ENCODE measurements at regions not wholly inside any gene's neighbourhood (a gene's known extent, or its start where the extent isn't known, plus 50 kb on each side); places are given as distances from the start of the nearest gene placed in this dataset.
"Not testable (repeated sequence)": the region's sequence is repeated elsewhere in the genome, so short reads cannot be mapped to it uniquely, and the experiment has no call there.

DNA sequence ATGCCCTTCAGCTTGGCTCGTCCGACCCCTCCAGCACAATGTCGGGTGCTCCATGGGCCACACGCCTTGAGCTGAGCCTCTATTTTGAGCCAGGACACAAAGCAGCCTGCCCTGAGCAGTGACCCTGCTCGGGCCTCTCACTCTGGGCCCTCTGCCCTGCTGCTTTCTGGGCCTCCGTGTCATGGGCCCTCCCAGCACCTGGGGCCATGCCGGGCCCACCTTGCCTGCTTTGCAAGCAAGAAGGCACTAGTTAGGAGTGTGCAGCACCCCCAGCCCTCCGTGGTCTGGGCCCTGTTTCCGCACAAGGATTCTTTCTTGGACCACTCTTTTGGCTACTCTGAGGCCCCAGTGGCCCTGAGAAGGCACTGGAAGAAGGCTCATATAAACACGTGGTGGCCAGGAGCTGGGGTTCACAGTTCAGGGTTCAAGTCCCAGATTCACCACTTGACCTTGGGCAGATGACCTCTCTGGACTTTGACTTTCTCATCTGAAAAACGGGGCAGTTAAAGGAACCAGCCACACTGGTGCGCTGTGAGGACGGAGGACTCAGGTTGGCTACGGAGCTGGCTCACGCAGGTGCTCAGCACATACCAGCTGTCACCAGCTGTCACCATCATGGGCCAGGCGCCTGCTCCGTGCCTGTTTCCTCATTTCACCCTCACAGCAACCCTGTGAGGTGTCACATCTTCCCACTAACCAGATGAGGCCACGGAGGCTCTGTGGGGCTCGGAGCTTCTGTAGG is 166.0 kb upstream of the GSE1 start:
- Mint-ChIP-seq H3K4me1 (ENCODE audit: low read depth) (no peaks in the 10 kb centered on the region), H3K4me3 (no peak overlapping the region), H3K27me3 (ENCODE audit: insufficient read depth) (peaks cover 1% of the 10 kb centered on the region), H3K9me3 (no peaks in the 10 kb centered on the region), H3K36me3 (ENCODE audit: low read depth) (no peaks in the 10 kb centered on the region), H3K27ac (no peak overlapping the region)
- intact Hi-C loops (cut with micrococcal nuclease) = no loop called here
- DNase-seq (ENCODE audit: low spot score) = no peak

DNA sequence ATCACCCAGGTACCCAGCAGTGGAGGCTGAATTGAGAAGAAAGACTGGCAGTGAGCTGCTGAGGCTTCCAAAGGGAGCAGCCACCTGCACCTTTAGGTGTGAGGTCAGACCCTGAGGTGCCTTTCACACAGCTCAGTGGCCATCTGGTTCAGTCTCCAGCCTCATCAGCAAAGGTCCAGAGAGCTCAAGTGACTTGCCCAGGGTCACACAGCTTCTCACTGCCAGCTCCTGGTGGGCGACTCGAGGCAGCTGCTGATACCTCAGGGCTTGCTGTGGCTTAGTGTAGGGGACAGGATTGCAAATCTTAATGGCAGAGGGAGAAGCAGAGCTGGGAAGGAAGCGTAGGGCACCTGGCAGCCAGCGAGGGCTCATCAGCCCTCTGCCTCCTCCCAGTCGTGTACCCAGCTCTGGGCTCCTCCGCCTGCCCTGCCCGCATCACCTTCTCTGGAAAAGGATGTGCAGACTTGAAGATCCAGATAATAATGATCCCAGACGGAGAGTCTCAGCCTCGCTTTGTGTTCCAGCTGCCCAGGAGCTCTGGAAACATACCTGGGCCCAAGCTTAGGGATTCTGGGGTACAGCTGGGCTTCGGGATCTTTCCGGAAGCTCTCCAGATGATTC is 165.3 kb upstream of the GSE1 start:
- intact Hi-C loops (cut with micrococcal nuclease) = no loop called here

DNA sequence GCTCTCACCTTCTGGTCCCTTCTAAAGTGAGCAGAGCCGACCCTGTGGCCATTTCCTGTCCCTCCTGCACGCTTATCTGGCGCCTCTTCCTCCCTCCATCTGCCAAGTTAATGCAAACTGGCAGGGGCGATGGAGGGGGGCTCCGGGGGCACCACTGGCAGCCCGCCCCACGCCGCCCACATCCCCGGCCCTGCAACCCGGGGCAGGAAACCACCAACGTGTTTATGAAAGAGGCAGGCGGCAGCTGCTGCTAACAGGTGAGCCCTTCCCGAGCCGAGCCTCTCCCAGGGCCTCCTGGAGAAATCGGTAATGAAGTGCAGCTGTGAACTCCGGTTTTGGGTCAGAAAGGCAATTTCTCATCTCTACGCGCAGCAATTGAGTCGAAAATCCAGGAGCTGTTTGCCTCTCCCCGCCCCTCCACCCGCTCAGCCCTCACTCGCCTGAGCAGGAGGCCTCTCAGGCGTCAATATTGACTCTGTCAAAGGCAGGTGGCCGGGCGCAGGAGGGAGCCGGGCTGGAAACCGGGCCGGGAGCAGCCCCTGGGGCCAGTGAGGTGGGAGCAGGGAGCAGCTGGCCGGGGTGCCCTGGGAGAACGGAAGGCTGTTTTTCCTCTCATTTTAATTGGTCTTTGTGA is 164.4 kb upstream of the GSE1 start:
- no peaks in the 10 kb centered on the region for H3K9me3 Mint-ChIP-seq
- H3K27ac Mint-ChIP-seq = no peak overlapping the region
- peaks cover 1% of the 10 kb centered on the region for H3K27me3 Mint-ChIP-seq (ENCODE audit: insufficient read depth)
- H3K36me3 Mint-ChIP-seq (ENCODE audit: low read depth) = no peaks in the 10 kb centered on the region
- no peak for DNase-seq (ENCODE audit: low spot score)
- H3K4me3 Mint-ChIP-seq = no peak overlapping the region
- intact Hi-C loops (cut with micrococcal nuclease) = no loop called here
- H3K4me1 Mint-ChIP-seq (ENCODE audit: low read depth) = no peaks in the 10 kb centered on the region

More for the DNA sequence above, 165.3 kb upstream of the GSE1 start:
- Mint-ChIP-seq H3K27ac (no peak overlapping the region), H3K27me3 (ENCODE audit: insufficient read depth) (peaks cover 1% of the 10 kb centered on the region), H3K4me3 (no peak overlapping the region), H3K36me3 (ENCODE audit: low read depth) (no peaks in the 10 kb centered on the region), H3K9me3 (no peaks in the 10 kb centered on the region), H3K4me1 (ENCODE audit: low read depth) (no peaks in the 10 kb centered on the region)
- DNase-seq (ENCODE audit: low spot score) = no peak

DNA sequence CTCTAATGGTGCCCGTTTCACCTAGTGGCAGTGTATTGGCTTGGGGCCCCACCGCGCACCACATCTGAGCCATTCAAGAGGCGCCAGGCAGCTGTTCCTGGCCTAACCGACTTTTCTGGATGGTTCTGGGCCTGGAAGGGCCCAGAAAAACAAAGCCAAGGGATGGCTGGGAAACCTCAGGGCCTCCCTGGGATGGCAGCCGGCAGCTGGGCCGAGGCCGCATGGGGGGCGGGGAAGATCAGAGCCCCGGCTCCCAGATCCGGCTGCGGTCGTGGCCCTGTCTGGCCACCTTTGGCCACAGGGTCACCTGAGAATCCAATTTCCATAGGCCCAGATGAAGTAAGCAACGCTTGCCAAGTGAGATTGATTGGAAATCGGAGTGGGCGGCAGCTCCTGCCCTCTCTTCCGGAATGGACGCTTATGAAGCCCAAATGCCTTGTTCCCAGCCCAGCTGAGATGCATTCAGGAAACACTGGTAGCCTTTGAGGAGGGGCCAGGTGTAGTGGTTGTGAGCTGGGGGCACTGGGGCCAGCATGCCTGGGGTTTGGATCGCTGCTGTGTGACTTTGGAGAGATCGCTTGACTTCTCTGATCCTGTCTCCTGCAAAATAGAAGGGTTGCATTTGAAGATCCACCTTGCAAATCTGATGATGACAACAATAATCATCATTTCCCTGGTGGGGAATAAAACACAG is 163.8 kb upstream of the GSE1 start:
- intact Hi-C loops (cut with micrococcal nuclease) = no loop called here
- Mint-ChIP-seq H3K9me3 (no peaks in the 10 kb centered on the region), H3K4me3 (no peak overlapping the region), H3K27ac (no peak overlapping the region), H3K27me3 (ENCODE audit: insufficient read depth) (peaks cover 1% of the 10 kb centered on the region), H3K4me1 (ENCODE audit: low read depth) (no peaks in the 10 kb centered on the region), H3K36me3 (ENCODE audit: low read depth) (no peaks in the 10 kb centered on the region)
- no peak for DNase-seq (ENCODE audit: low spot score)

DNA sequence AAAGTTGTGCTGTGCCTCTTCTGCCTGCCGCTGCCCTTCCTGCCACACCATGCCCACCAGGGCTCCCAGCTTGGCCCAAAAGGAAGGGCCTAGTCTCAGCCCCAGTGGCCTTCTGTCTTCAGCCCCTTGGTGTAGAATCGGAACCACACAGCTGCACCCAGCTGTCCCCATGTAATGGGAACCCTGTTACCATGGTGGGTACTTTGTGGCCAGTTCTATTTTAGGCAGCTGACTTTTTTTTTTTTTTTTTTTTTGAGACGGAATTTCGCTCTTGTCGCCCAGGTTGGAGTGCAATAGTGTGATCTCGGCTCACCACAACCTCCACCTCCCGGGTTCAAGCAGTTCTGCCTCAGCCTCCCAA is 163.3 kb upstream of the GSE1 start:
- no peak for DNase-seq (ENCODE audit: low spot score)
- H3K9me3 Mint-ChIP-seq = no peaks in the 10 kb centered on the region
- intact Hi-C loops (cut with micrococcal nuclease) = no loop called here
- no peaks in the 10 kb centered on the region for H3K4me1 Mint-ChIP-seq (ENCODE audit: low read depth)
- no peaks in the 10 kb centered on the region for H3K36me3 Mint-ChIP-seq (ENCODE audit: low read depth)
- H3K27ac Mint-ChIP-seq = no peak overlapping the region
- H3K4me3 Mint-ChIP-seq = no peak overlapping the region
- H3K27me3 Mint-ChIP-seq (ENCODE audit: insufficient read depth) = peaks cover 1% of the 10 kb centered on the region

DNA sequence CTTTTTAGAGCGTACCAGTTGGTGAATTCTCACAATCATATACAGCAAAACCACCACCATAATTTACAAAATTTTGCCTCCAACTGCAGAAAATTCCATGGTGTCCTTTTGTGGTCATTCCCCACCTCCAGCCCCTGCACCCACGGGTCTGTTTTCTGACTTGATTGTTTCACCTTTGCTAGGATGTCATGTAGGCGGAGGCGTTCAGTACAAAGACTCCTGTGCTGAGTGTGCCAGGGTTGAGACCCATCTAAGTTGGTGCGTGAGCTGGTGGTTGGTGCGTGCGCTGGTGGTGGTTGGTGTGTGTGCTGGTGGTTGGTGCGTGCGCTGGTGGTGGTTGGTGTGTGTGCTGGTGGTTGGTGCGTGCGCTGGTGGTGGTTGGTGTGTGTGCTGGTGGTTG is 162.0 kb upstream of the GSE1 start:
- H3K9me3 Mint-ChIP-seq; intact Hi-C loops (cut with micrococcal nuclease); H3K27ac Mint-ChIP-seq; DNase-seq (ENCODE audit: low spot score); H3K27me3 Mint-ChIP-seq (ENCODE audit: insufficient read depth); H3K4me1 Mint-ChIP-seq (ENCODE audit: low read depth); H3K4me3 Mint-ChIP-seq; H3K36me3 Mint-ChIP-seq (ENCODE audit: low read depth): not testable (repeated sequence)

DNA sequence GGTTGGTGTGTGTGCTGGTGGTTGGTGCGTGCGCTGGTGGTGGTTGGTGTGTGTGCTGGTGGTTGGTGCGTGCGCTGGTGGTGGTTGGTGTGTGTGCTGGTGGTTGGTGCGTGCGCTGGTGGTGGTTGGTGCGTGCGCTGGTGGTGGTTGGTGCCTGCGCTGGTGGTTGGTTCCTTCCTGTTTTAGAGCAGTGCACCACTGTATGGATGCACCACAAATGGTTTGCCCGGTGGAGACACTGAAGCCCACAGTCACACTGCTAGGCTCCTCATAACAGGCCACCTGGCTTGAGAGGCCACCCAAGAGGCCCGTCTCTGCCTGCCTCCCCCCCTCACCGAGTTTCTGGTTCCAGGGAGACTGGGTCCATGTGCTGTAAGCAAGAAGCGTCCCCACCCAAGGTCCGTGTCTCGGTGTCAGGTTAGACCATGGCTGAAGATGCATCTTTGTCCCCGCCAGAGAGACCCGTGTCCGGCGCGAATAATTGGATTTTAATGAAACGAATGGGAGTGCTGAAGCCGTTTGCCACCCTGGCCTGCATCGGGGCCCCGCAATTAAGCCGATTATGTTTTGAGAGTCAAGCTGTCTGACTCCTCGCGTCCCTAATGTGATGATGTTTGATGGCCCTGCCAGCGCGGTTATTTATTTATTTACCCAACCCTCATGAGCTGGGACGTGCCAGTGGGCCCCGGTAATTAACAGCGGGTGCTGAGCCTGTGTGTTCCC is 161.3 kb upstream of the GSE1 start:
- Mint-ChIP-seq H3K36me3 (ENCODE audit: low read depth) (no peaks in the 10 kb centered on the region), H3K27ac (no peak overlapping the region), H3K9me3 (no peaks in the 10 kb centered on the region), H3K4me3 (no peak overlapping the region), H3K4me1 (ENCODE audit: low read depth) (no peaks in the 10 kb centered on the region), H3K27me3 (ENCODE audit: insufficient read depth) (peaks cover 1% of the 10 kb centered on the region)
- DNase-seq (ENCODE audit: low spot score) = no peak
- intact Hi-C loops (cut with micrococcal nuclease) = no loop called here

DNA sequence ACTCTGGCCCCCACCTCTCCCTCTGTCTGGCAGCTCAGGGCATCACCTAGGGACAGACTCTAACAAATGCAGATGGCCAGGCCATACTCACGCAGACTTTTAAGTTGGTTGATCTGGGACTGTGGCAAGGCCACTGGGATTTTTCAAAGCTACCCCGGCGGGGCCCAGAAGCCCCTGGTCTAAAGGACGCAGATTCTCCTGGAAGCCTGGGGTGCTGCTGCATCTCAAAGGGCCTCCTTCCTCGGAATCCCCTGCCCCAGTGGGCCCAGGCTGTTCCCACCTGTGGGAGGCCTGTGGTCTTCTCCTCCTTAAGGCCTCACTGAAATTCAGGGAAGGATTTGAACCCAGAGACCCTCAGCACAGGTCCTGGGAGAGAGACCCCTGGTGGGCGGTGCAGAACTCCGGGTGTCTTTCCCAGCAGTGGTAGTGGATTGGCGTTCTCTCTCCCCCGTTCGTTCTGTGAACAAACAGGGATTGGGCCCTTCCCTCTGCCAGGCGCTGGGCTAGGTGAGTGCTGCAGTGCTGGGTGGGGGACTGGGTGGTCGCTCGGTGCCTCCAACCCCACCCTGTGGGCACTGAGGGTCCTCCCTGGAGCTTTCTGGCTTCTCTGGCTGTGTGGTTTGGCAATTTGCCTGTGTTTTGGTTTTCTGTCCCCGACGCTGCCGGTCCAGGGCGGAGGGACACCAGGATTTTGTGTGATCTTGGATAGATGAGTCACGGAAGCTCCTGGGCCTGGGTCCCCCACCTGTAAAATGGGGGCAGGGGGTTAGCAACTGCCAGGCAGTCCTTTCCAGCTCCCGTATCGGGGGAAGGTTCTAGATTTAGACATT is 160.5 kb upstream of the GSE1 start:
- intact Hi-C loops (cut with micrococcal nuclease) = no loop called here

DNA sequence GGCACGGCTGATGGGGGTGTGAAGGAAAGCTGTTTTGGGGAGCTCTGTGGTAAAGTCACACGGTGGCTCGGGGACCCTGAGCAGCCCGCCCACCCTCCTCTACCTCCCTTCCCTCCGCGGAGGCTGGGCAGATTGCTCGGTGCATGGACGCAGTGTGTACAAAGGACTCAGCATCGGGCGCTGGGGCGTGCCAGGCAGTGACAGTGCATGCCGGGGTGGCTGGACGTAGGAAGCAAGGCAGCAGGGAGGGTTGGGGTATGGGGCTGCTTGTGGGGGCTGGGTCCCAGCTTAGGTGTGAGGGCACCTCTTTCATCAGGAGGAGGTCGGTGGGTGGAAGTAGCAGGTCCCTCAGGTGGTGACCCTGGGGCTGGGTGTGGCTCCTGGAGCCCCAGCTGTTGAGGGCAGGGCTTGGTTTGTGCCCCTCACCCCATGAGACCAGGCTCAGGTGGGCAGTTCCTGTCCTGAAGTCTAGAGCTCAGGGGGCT is 159.9 kb upstream of the GSE1 start:
- H3K36me3 Mint-ChIP-seq (ENCODE audit: low read depth) = no peaks in the 10 kb centered on the region
- H3K4me1 Mint-ChIP-seq (ENCODE audit: low read depth) = no peaks in the 10 kb centered on the region
- DNase-seq (ENCODE audit: low spot score) = no peak
- H3K27me3 Mint-ChIP-seq (ENCODE audit: insufficient read depth) = no peaks in the 10 kb centered on the region
- intact Hi-C loops (cut with micrococcal nuclease) = no loop called here
- H3K9me3 Mint-ChIP-seq = no peaks in the 10 kb centered on the region
- H3K4me3 Mint-ChIP-seq = no peak overlapping the region
- H3K27ac Mint-ChIP-seq = no peak overlapping the region

More for the DNA sequence above, 160.5 kb upstream of the GSE1 start:
- Mint-ChIP-seq H3K27ac (no peak overlapping the region), H3K27me3 (ENCODE audit: insufficient read depth) (peaks cover 1% of the 10 kb centered on the region), H3K4me1 (ENCODE audit: low read depth) (no peaks in the 10 kb centered on the region), H3K4me3 (no peak overlapping the region), H3K36me3 (ENCODE audit: low read depth) (no peaks in the 10 kb centered on the region), H3K9me3 (no peaks in the 10 kb centered on the region)
- DNase-seq (ENCODE audit: low spot score) = no peak

DNA sequence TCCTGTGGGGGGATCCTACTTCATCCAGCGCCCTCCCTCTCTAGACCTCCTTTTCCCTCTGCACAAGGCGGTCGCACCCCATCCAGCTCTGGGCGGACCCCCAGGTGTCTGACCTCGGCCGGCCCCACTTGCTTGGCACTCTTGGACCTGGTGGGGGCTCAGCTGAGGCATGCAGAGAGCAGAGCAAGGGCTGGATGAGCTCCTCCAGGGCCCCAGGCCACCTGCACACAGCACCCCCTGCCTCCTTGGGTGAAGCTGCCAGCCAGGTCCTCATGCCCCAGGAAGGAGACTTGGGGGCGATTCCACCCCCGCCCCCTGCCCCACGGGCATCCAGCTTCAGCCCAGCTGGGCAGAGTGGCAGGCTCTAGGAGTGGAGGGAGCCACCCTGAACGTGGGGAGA is 159.4 kb upstream of the GSE1 start:
- no peak overlapping the region for H3K4me3 Mint-ChIP-seq
- DNase-seq (ENCODE audit: low spot score) = no peak
- no peaks in the 10 kb centered on the region for H3K36me3 Mint-ChIP-seq (ENCODE audit: low read depth)
- intact Hi-C loops (cut with micrococcal nuclease) = no loop called here
- no peaks in the 10 kb centered on the region for H3K4me1 Mint-ChIP-seq (ENCODE audit: low read depth)
- H3K27ac Mint-ChIP-seq = no peak overlapping the region
- H3K9me3 Mint-ChIP-seq = no peaks in the 10 kb centered on the region
- H3K27me3 Mint-ChIP-seq (ENCODE audit: insufficient read depth) = no peaks in the 10 kb centered on the region

DNA sequence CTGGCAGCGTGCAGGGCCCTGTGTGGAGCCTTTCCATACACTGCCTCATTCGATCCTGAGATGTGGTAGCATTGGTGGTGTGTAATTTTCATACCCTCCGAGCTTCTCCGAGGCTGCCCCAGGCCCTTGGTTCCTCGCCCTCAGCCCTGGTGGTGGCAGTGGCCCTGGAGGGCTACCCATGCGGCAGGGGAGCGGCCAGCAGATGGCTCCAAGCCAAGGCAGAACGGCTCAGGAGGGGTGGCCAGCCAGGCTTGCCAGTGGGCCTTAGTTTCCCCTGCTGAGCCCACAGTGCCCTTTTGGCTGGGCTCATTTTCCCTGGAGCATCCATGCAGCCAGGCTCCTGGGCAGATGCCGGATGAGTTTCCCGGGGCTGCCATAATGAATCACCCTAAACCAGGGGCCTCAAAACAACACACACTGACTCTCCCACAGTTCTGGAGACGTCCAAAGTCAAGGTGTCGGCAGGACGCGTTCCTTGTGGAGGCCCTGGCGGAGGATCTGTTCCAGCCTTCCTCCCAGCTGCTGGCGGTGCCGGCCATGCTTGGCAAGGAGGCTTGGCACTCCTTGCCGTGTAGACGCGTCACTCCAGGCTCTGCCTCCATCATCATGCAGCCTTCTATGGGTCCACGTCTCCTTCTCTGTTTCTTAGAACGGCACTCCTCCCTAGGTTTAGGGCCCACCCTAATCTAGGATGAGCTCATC is 158.8 kb upstream of the GSE1 start:
- Mint-ChIP-seq H3K9me3 (no peaks in the 10 kb centered on the region), H3K4me1 (ENCODE audit: low read depth) (no peaks in the 10 kb centered on the region), H3K27ac (no peak overlapping the region), H3K36me3 (ENCODE audit: low read depth) (no peaks in the 10 kb centered on the region), H3K27me3 (ENCODE audit: insufficient read depth) (no peaks in the 10 kb centered on the region), H3K4me3 (no peak overlapping the region)
- intact Hi-C loops (cut with micrococcal nuclease) = no loop called here
- no peak for DNase-seq (ENCODE audit: low spot score)

All from activated T-helper 1 cell treated with anti-CD3 and anti-CD28 coated beads, Interleukin-12 subunit alpha, Interleukin-12 subunit beta, Interleukin-2, Interleukin-4 antibody, amounts not matched to agents 30 ng/mL and 10 ng/mL and 1 ng/mL, durations not matched to agents 14 hours and 24 hours and 36 hours (primary cell).